H9 (cell line): ENCODE measurements at regions not wholly inside any gene's neighbourhood (a gene's known extent, or its start where the extent isn't known, plus 50 kb on each side); places are given as distances from the start of the nearest gene placed in this dataset.

ENCODE experiments used
- DNase-seq: peaks from one replicate; pipeline ENCODE4 v3.0.0-alpha.2; 2017
- H2AFZ ChIP-seq: one replicate; pipeline ENCODE4 v1.6.1; 2013; ENCODE audit warnings: mild to moderate bottlenecking, low read length, control low read depth, moderate library complexity
- H2AK5ac ChIP-seq: 2 replicates; pipeline ENCODE4 v1.6.1; 2013; ENCODE audit warnings: low read length, control low read depth, mixed read lengths; ENCODE audit not compliant: insufficient read length
- H2BK120ac ChIP-seq: one replicate; pipeline ENCODE4 v1.6.1; 2013; ENCODE audit warnings: low read depth, mild to moderate bottlenecking, low read length, control low read depth, inconsistent platforms; ENCODE audit not compliant: poor library complexity, severe bottlenecking
- H2BK12ac ChIP-seq: 2 replicates; pipeline ENCODE4 v1.6.1; 2013; ENCODE audit warnings: low read length, control low read depth, mixed read lengths, low read depth; ENCODE audit not compliant: insufficient read length
- H2BK15ac ChIP-seq: 2 replicates; pipeline ENCODE4 v1.6.1; 2013; ENCODE audit warnings: low read depth, low read length, control low read depth
- H2BK20ac ChIP-seq: one replicate; pipeline ENCODE4 v1.6.1; 2013; ENCODE audit warnings: low read depth, mild to moderate bottlenecking, low read length, control low read depth, inconsistent platforms; ENCODE audit not compliant: poor library complexity, severe bottlenecking
- H2BK5ac ChIP-seq: 2 replicates; pipeline ENCODE4 v1.6.1; 2013; ENCODE audit warnings: low read length, control low read depth, mixed read lengths; ENCODE audit not compliant: insufficient read length
- H3K14ac ChIP-seq: 2 replicates; pipeline ENCODE4 v1.6.1; 2013; ENCODE audit warnings: low read length, control low read depth; ENCODE audit not compliant: insufficient read depth
- H3K18ac ChIP-seq: 2 replicates; pipeline ENCODE4 v1.6.1; 2013; ENCODE audit warnings: low read depth, mild to moderate bottlenecking, mixed read lengths, low read length, control low read depth; ENCODE audit not compliant: insufficient read length
- H3K23ac ChIP-seq: 2 replicates; pipeline ENCODE4 v1.6.1; 2013; ENCODE audit warnings: low read length, control low read depth, mixed read lengths, low read depth; ENCODE audit not compliant: insufficient read length
- H3K23me2 ChIP-seq: 2 replicates; pipeline ENCODE4 v1.6.1; 2013; ENCODE audit warnings: low read depth, mild to moderate bottlenecking, mixed read lengths, low read length, control low read depth; ENCODE audit not compliant: insufficient read length, poor library complexity, severe bottlenecking
- H3K27ac ChIP-seq: 2 replicates; pipeline ENCODE4 v1.5.1; 2013; ENCODE audit warnings: low read length, control low read depth, mixed read lengths, low read depth; ENCODE audit not compliant: insufficient read length
- H3K27me3 ChIP-seq: 2 replicates; pipeline ENCODE4 v1.6.1; 2013; ENCODE audit warnings: low read length, control low read depth, inconsistent platforms; ENCODE audit not compliant: insufficient read depth
- H3K4ac ChIP-seq: 2 replicates; pipeline ENCODE4 v1.6.1; 2013; ENCODE audit warnings: low read depth, mild to moderate bottlenecking, control low read depth, inconsistent platforms, low read length, moderate library complexity
- H3K4me1 ChIP-seq: 2 replicates; pipeline ENCODE4 v1.6.1; 2013; ENCODE audit warnings: low read length, control low read depth, inconsistent platforms; ENCODE audit not compliant: insufficient read depth
- H3K4me2 ChIP-seq: 2 replicates; pipeline ENCODE4 v1.6.1; 2013; ENCODE audit warnings: low read length, control low read depth, mixed read lengths; ENCODE audit not compliant: insufficient read length, insufficient read depth
- H3K56ac ChIP-seq: 2 replicates; pipeline ENCODE4 v1.6.1; 2013; ENCODE audit warnings: low read depth, mild to moderate bottlenecking, mixed read lengths, low read length, control low read depth; ENCODE audit not compliant: insufficient read length
- H3K79me1 ChIP-seq: 2 replicates; pipeline ENCODE4 v1.6.1; 2013; ENCODE audit warnings: low read depth, mild to moderate bottlenecking, moderate library complexity, low read length, control low read depth, inconsistent platforms; ENCODE audit not compliant: insufficient read depth, poor library complexity, severe bottlenecking
- H3K79me2 ChIP-seq: 2 replicates; pipeline ENCODE4 v1.6.1; 2013; ENCODE audit warnings: low read length, control low read depth, inconsistent platforms; ENCODE audit not compliant: insufficient read depth
- H3K9ac ChIP-seq: 2 replicates; pipeline ENCODE4 v1.6.1; 2013; ENCODE audit warnings: low read length, control low read depth, mixed read lengths; ENCODE audit not compliant: insufficient read length; ENCODE audit errors: extremely low read depth
- H3K9me3 ChIP-seq: one replicate; pipeline ENCODE4 v1.6.1; 2013; ENCODE audit warnings: low read depth, low read length, inconsistent platforms; ENCODE audit not compliant: control insufficient read depth
- H3T11ph ChIP-seq: one replicate; pipeline ENCODE4 v1.6.1; 2013; ENCODE audit warnings: mild to moderate bottlenecking, low read length, control low read depth, inconsistent platforms
- H4K20me1 ChIP-seq: one replicate; pipeline ENCODE4 v1.6.1; 2013; ENCODE audit not compliant: control insufficient read depth, insufficient read length, insufficient read depth
- H4K5ac ChIP-seq: 2 replicates; pipeline ENCODE4 v1.6.1; 2013; ENCODE audit warnings: low read depth, mild to moderate bottlenecking, mixed read lengths, low read length, control low read depth; ENCODE audit not compliant: insufficient read length
- H4K8ac ChIP-seq: replicated peaks from 2 replicates; pipeline ENCODE4 v1.6.1; 2013; ENCODE audit warnings: low read length, control low read depth, mixed read lengths, low read depth; ENCODE audit not compliant: insufficient read length
- H4K91ac ChIP-seq: 2 replicates; pipeline ENCODE4 v1.6.1; 2013; ENCODE audit warnings: low read depth, mild to moderate bottlenecking, moderate library complexity, mixed read lengths, low read length, control low read depth; ENCODE audit not compliant: insufficient read length
- H3K27ac Mint-ChIP-seq, 3 experiments: 2 replicates in 2 of 3; 3 replicates in 1 of 3; pipeline ENCODE4 v1.8.0; 2020 to 2021; ENCODE audit warnings: mixed read lengths in 3 of 3, mild to moderate bottlenecking in 1 of 3, moderate library complexity in 1 of 3
- H3K27me3 Mint-ChIP-seq: 2 replicates; pipeline ENCODE4 v1.8.0; 2021; ENCODE audit warnings: low read depth, mild to moderate bottlenecking, moderate library complexity, mixed read lengths
- H3K36me3 Mint-ChIP-seq, 3 experiments: 2 replicates in 2 of 3; 3 replicates in 1 of 3; pipeline ENCODE4 v1.8.0; 2020 to 2021; ENCODE audit warnings: low read depth in 3 of 3, mixed read lengths in 3 of 3; ENCODE audit not compliant: insufficient read depth in 1 of 3
- H3K4me1 Mint-ChIP-seq, 2 experiments: 2 replicates each; pipeline ENCODE4 v1.8.0; 2020; ENCODE audit warnings: mixed read lengths in 2 of 2
- H3K4me3 Mint-ChIP-seq, 2 experiments: 2 replicates in 1 of 2; 3 replicates in 1 of 2; pipeline ENCODE4 v1.8.0; 2020 to 2021; ENCODE audit warnings: mild to moderate bottlenecking in 2 of 2, mixed read lengths in 2 of 2, moderate library complexity in 1 of 2
- H3K9me3 Mint-ChIP-seq, 2 experiments: 2 replicates in 1 of 2; 3 replicates in 1 of 2; pipeline ENCODE4 v1.8.0; 2020; ENCODE audit warnings: mild to moderate bottlenecking in 2 of 2, mixed read lengths in 2 of 2, moderate library complexity in 1 of 2
- WGBS: extraction: QIAGEN DNeasy Blood & Tissue Kit; methylation state at CpG from one replicate; pipeline ENCODE4 v1.1.7; 2013; ENCODE audit warnings: missing lambda C conversion rate, low lambda C conversion rate, mixed read lengths; ENCODE audit not compliant: insufficient read length; ENCODE audit errors: extremely low coverage; 5-methylcytosine and 5-hydroxymethylcytosine counted together
- TF ChIP-seq, protein P1 (sequence below): fragments of 200-600 bp; sonication (generic); conservative IDR thresholded peaks from 3 replicates; pipeline ENCODE4 v1.8.0; 2021; ENCODE audit warnings: antibody characterized with exemption, mild to moderate bottlenecking

DNA sequence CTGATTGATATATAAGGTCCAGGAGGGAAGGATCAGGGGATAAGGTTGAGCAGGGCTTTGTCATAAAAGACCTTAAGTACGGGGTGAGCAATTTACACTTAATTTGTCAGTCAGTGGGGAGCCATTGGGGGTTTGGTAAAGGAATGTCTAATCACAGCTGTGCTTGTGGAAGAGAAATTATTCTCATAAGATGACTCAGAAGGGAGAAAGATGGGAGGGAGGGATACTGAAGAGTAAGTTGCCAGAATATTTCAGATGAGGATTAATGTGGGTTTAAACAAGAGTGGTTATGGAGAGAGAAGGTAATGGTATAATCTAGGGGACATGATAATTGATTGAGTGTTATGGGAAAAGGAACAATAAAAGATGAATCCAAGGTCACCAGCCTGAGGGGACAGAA is 500.1 kb upstream of the CCDC196 start:
- no peak overlapping the region for H3K4ac ChIP-seq
- no peaks in the 10 kb centered on the region for H3K23me2 ChIP-seq
- no peak overlapping the region for H3K23ac ChIP-seq
- no peak overlapping the region for H3K18ac ChIP-seq
- TF ChIP-seq, protein P1, sequence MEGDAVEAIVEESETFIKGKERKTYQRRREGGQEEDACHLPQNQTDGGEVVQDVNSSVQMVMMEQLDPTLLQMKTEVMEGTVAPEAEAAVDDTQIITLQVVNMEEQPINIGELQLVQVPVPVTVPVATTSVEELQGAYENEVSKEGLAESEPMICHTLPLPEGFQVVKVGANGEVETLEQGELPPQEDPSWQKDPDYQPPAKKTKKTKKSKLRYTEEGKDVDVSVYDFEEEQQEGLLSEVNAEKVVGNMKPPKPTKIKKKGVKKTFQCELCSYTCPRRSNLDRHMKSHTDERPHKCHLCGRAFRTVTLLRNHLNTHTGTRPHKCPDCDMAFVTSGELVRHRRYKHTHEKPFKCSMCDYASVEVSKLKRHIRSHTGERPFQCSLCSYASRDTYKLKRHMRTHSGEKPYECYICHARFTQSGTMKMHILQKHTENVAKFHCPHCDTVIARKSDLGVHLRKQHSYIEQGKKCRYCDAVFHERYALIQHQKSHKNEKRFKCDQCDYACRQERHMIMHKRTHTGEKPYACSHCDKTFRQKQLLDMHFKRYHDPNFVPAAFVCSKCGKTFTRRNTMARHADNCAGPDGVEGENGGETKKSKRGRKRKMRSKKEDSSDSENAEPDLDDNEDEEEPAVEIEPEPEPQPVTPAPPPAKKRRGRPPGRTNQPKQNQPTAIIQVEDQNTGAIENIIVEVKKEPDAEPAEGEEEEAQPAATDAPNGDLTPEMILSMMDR: no peak
- H4K5ac ChIP-seq: no peak overlapping the region
- H2AK5ac ChIP-seq: no peak overlapping the region
- H3K4me2 ChIP-seq: no peak overlapping the region
- H3K27ac ChIP-seq: no peak overlapping the region
- H3K27me3 ChIP-seq: no peaks in the 10 kb centered on the region
- WGBS: no CpG with 5 or more reads among the region's 1 CpG
- H3K14ac ChIP-seq: no peak overlapping the region
- H2AFZ ChIP-seq: no peak overlapping the region
- no peak overlapping the region for H3K9ac ChIP-seq
- peaks cover 0 to 4% of the 10 kb centered on the region in 2 experiments; a peak in 2 of 4 replicates for H3K4me1 Mint-ChIP-seq
- no peak overlapping the region for H4K8ac ChIP-seq
- H4K91ac ChIP-seq: no peak overlapping the region
- H2BK15ac ChIP-seq: no peak overlapping the region
- H2BK5ac ChIP-seq: no peak overlapping the region
- H3K79me2 ChIP-seq: no peaks in the 10 kb centered on the region
- H3K56ac ChIP-seq: no peak overlapping the region
- H2BK120ac ChIP-seq: no peak overlapping the region
- no peak overlapping the region for H3T11ph ChIP-seq
- no peaks in the 10 kb centered on the region for H3K79me1 ChIP-seq
- no peak overlapping the region for H2BK12ac ChIP-seq
- H3K4me3 Mint-ChIP-seq: no peak overlapping the region
- H3K4me1 ChIP-seq: no peaks in the 10 kb centered on the region
- H2BK20ac ChIP-seq: no peak overlapping the region
- peaks cover 3% of the 10 kb centered on the region in 2 experiments; a peak in 3 of 5 replicates for H3K9me3 Mint-ChIP-seq
- H3K36me3 Mint-ChIP-seq: peaks cover 0 to 2% (median 0%) of the 10 kb centered on the region in 3 experiments; a peak in 2 of 7 replicates
- H3K9me3 ChIP-seq: no peaks in the 10 kb centered on the region
- no peaks in the 10 kb centered on the region for H4K20me1 ChIP-seq
- H3K27me3 Mint-ChIP-seq: no peaks in the 10 kb centered on the region
- DNase-seq: no peak
- no peak overlapping the region for H3K27ac Mint-ChIP-seq
